ENCODE measurements at regions not wholly inside any gene's neighbourhood (a gene's known extent, or its start where the extent isn't known, plus 50 kb on each side); places are given as distances from the start of the nearest gene placed in this dataset.

GRCh38 chr3:59115364-59116232, 65.8 kb upstream of the CFAP20DC start:
- TF ChIP-seq CTCF (conservative IDR thresholded peaks at IDR 0.05; ENCODE audit: low read depth, low read length) (no peak), EZH2 (IDR thresholded peaks at IDR 0.05; ENCODE audit: borderline replicate concordance, low read depth, low read length, poor library complexity, severe bottlenecking) (no peak)
